ENCODE measurements at regions not wholly inside any gene's neighbourhood (a gene's known extent, or its start where the extent isn't known, plus 50 kb on each side); places are given as distances from the start of the nearest gene placed in this dataset.

DNA sequence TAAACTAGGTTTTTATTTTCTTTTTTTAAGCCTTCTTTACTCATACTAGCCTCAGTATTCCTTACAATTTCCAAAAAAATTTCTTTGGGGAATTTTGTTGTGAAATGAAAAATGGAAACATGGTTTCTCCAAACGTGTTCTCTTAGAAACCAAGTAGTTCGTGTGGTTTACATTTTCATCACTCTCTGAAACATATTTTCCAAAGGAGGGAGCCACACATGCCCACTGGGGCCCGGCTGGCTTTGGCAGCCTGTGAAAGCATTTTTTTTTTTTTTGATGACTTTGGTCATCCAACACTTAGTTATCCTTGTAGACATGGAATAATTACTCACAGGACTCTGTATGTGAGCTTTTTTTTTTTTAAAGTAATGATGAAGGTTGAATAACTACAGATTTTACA lies 169.6 kb downstream of the C7orf25 start:
- Histone ChIP-seq H3K79me2 (ENCODE audit: control insufficient read depth, insufficient read depth, low read length) (no peaks in the 10 kb centered on the region), H3K4me1 (ENCODE audit: control insufficient read depth, extremely low read depth, insufficient read depth, low read length) (no peaks in the 10 kb centered on the region), H4K20me1 (replicated peaks; ENCODE audit: control insufficient read depth, extremely low read depth, insufficient read depth, low read length) (no peaks in the 10 kb centered on the region), H3K4me2 (ENCODE audit: insufficient read depth, low read length) (no peak overlapping the region), H3K9me1 (replicated peaks; ENCODE audit: control insufficient read depth, extremely low read depth, insufficient read depth, low read length) (no peaks in the 10 kb centered on the region), H3K9ac (replicated peaks; ENCODE audit: extremely low read depth, insufficient read depth, low read length) (no peak overlapping the region), H3K4me3 (replicated peaks in 1 of 3; ENCODE audit: insufficient read depth in 1 of 3, low read depth in 1 of 3, low read length in 3 of 3) (no peak overlapping the region), H3K27me3 (ENCODE audit: control insufficient read depth in 2 of 2, insufficient read depth in 2 of 2, low read length in 2 of 2) (no peaks in the 10 kb centered on the region), H3K9me3 (replicated peaks; ENCODE audit: control insufficient read depth, insufficient read depth, low read length) (no peaks in the 10 kb centered on the region), H3K36me3 (ENCODE audit: control insufficient read depth in 2 of 2, extremely low read depth in 1 of 2, insufficient read depth in 2 of 2, low read length in 2 of 2) (no peaks in the 10 kb centered on the region), H3K27ac (ENCODE audit: insufficient read depth, low read depth, low read length) (no peak overlapping the region), H2AFZ (ENCODE audit: low read depth, low read length) (no peak overlapping the region)
- dilution Hi-C loops (cut with MboI; ENCODE audit: extremely low pct_ligation_motif_present, low sequenced_read_pairs): no loop called here
- no peak for TF ChIP-seq MYC (IDR thresholded peaks at IDR 0.05; ENCODE audit: low read depth, low read length)
- POLR2A ChIA-PET: no interaction called here
- CTCF ChIA-PET: no interaction called here
- FAIRE-seq (no peak), DNase-seq (ENCODE audit: low read depth, low spot score) (no peak)
- no TSS peak for BruUV-seq (replicated peaks)
- intact Hi-C loops (cut with micrococcal nuclease): no loop called here

DNA sequence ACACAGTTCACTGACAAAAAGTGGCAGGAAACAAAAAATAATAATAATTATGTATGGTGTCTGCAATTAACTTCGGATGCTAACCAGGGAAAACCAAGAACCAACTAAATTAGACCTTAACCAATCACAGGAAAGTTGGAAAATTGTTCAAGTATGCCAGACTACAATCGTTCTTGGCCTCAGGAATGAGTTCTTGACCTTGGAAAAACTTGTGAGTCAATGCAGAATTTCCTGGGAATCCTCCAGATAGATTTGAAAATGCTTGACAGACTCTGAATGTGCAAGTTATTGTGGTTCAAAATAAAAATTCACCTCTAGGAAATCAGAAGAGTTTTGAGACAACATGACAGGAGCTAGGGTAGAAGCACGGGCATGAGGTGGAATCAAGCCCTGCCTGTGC lies 171.5 kb downstream of the C7orf25 start:
- Histone ChIP-seq H3K4me2 (ENCODE audit: insufficient read depth, low read length) (no peak overlapping the region), H3K79me2 (ENCODE audit: control insufficient read depth, insufficient read depth, low read length) (no peaks in the 10 kb centered on the region), H3K27me3 (ENCODE audit: control insufficient read depth in 2 of 2, insufficient read depth in 2 of 2, low read length in 2 of 2) (no peaks in the 10 kb centered on the region), H3K9ac (replicated peaks; ENCODE audit: extremely low read depth, insufficient read depth, low read length) (no peak overlapping the region), H3K4me3 (replicated peaks in 1 of 3; ENCODE audit: insufficient read depth in 1 of 3, low read depth in 1 of 3, low read length in 3 of 3) (no peak overlapping the region), H3K27ac (ENCODE audit: insufficient read depth, low read depth, low read length) (no peak overlapping the region), H4K20me1 (replicated peaks; ENCODE audit: control insufficient read depth, extremely low read depth, insufficient read depth, low read length) (no peaks in the 10 kb centered on the region), H3K9me3 (replicated peaks; ENCODE audit: control insufficient read depth, insufficient read depth, low read length) (no peaks in the 10 kb centered on the region), H3K36me3 (ENCODE audit: control insufficient read depth in 2 of 2, extremely low read depth in 1 of 2, insufficient read depth in 2 of 2, low read length in 2 of 2) (no peaks in the 10 kb centered on the region), H3K4me1 (ENCODE audit: control insufficient read depth, extremely low read depth, insufficient read depth, low read length) (no peaks in the 10 kb centered on the region), H3K9me1 (replicated peaks; ENCODE audit: control insufficient read depth, extremely low read depth, insufficient read depth, low read length) (no peaks in the 10 kb centered on the region), H2AFZ (ENCODE audit: low read depth, low read length) (no peak overlapping the region)
- intact Hi-C loops (cut with micrococcal nuclease) (no loop called here), dilution Hi-C loops (cut with MboI; ENCODE audit: extremely low pct_ligation_motif_present, low sequenced_read_pairs) (no loop called here)
- FAIRE-seq (no peak), DNase-seq (ENCODE audit: low read depth, low spot score) (no peak)
- ChIA-PET POLR2A (no interaction called here), CTCF (no interaction called here)
- TF ChIP-seq EZH2 (IDR thresholded peaks at IDR 0.05; ENCODE audit: borderline replicate concordance, low read depth, low read length, severe bottlenecking) (no peak), JUN (IDR thresholded peaks at IDR 0.05; ENCODE audit: borderline replicate concordance, insufficient read depth, insufficient read length, low read depth) (no peak), FOS (IDR thresholded peaks at IDR 0.05; ENCODE audit: borderline replicate concordance, insufficient read depth, low read length) (no peak), POLR2AphosphoS5 (IDR thresholded peaks at IDR 0.05; ENCODE audit: insufficient read depth, low read depth, low read length) (no peak), MYC (IDR thresholded peaks at IDR 0.05; ENCODE audit: low read depth, low read length) (no peak), POLR2A (IDR thresholded peaks at IDR 0.05; ENCODE audit: low read depth, low read length) (no peak), GATA2 (IDR thresholded peaks at IDR 0.05; ENCODE audit: insufficient read depth, insufficient read length, low read depth, low read length) (no peak)
- TF ChIP-seq, protein P1, sequence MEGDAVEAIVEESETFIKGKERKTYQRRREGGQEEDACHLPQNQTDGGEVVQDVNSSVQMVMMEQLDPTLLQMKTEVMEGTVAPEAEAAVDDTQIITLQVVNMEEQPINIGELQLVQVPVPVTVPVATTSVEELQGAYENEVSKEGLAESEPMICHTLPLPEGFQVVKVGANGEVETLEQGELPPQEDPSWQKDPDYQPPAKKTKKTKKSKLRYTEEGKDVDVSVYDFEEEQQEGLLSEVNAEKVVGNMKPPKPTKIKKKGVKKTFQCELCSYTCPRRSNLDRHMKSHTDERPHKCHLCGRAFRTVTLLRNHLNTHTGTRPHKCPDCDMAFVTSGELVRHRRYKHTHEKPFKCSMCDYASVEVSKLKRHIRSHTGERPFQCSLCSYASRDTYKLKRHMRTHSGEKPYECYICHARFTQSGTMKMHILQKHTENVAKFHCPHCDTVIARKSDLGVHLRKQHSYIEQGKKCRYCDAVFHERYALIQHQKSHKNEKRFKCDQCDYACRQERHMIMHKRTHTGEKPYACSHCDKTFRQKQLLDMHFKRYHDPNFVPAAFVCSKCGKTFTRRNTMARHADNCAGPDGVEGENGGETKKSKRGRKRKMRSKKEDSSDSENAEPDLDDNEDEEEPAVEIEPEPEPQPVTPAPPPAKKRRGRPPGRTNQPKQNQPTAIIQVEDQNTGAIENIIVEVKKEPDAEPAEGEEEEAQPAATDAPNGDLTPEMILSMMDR (IDR thresholded peaks at IDR 0.05; ENCODE audit: extremely low read depth in 1 of 2, insufficient read depth in 1 of 2, low read depth in 1 of 2, low read length in 2 of 2): no peak
- TF ChIP-seq, protein P2, sequence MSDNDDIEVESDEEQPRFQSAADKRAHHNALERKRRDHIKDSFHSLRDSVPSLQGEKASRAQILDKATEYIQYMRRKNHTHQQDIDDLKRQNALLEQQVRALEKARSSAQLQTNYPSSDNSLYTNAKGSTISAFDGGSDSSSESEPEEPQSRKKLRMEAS (IDR thresholded peaks at IDR 0.05; ENCODE audit: insufficient read depth, insufficient read length): no peak
- BruUV-seq (replicated peaks): no TSS peak
